Stimulated activated memory B cell treated with anti-CD40 and anti-IgM and Interleukin-4, amounts not matched to agents 10 μg/mL and 1 μg/mL and 100 μg/mL, for 72 hours (primary cell): ENCODE measurements at regions not wholly inside any gene's neighbourhood (a gene's known extent, or its start where the extent isn't known, plus 50 kb on each side); places are given as distances from the start of the nearest gene placed in this dataset.

Experiments used
- ATAC-seq: fragments of 150-1000 bp; cut with Tn5 transposase; 2 replicates; pipeline ENCODE4 v1.10.0; 2021
- H3K27ac Mint-ChIP-seq: one replicate; pipeline ENCODE4 v1.8.0; 2022; ENCODE audit warnings: mild to moderate bottlenecking, mixed read lengths
- H3K27me3 Mint-ChIP-seq: one replicate; pipeline ENCODE4 v1.8.0; 2022; ENCODE audit warnings: mixed read lengths
- H3K36me3 Mint-ChIP-seq: one replicate; pipeline ENCODE4 v1.8.0; 2022; ENCODE audit warnings: mixed read lengths
- H3K4me1 Mint-ChIP-seq: one replicate; pipeline ENCODE4 v1.8.0; 2022; ENCODE audit warnings: mixed read lengths
- H3K4me3 Mint-ChIP-seq: one replicate; pipeline ENCODE4 v1.8.0; 2022; ENCODE audit warnings: mild to moderate bottlenecking, moderate library complexity, mixed read lengths
- H3K9me3 Mint-ChIP-seq: one replicate; pipeline ENCODE4 v1.8.0; 2022; ENCODE audit warnings: mixed read lengths

DNA sequence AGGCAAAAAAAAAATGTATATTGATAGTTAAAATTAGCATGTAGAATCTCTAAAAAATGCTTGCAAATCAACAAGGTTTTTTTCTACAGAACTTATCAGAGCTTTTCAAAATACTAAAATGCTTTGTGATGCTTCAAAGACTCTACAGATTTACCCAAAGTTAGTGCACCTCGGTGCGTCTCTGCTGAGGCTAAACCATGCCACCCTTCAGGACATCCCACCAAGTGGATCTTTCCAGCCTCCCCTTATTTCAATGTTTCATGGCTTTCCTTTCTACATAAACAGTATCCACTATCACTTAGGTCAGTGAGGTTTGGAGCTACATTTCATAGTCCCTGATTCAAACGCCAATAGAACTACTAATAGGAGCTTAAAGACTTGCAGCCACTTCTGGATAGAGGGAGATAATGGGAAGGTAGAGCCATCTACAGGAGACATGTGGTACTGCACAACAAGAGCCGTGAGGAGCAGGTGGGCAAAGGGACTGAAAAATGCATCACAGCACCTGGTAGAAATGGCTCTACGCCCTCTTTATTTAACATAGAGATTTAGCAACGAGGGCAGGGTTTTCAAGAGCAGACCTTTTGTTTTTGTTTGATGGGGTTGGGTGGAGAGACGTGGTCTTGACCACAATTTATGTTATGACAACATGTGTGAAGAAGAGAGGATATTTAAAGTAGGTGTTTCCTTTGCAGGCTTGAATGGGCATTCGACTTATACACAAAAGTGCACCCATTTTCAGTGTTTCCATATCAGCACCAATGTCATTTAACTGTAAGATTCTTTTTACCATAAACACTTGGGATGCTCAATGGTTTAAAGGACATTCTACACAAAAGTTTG, 56.1 kb upstream of the SLC35G4 start:
- H3K27me3 Mint-ChIP-seq: peaks cover 10% of the 10 kb centered on the region
- H3K36me3 Mint-ChIP-seq: no peaks in the 10 kb centered on the region
- H3K4me3 Mint-ChIP-seq: no peak overlapping the region
- peaks cover 6% of the 10 kb centered on the region for H3K4me1 Mint-ChIP-seq
- H3K9me3 Mint-ChIP-seq: no peaks in the 10 kb centered on the region
- no peak for ATAC-seq
- H3K27ac Mint-ChIP-seq: no peak overlapping the region

DNA sequence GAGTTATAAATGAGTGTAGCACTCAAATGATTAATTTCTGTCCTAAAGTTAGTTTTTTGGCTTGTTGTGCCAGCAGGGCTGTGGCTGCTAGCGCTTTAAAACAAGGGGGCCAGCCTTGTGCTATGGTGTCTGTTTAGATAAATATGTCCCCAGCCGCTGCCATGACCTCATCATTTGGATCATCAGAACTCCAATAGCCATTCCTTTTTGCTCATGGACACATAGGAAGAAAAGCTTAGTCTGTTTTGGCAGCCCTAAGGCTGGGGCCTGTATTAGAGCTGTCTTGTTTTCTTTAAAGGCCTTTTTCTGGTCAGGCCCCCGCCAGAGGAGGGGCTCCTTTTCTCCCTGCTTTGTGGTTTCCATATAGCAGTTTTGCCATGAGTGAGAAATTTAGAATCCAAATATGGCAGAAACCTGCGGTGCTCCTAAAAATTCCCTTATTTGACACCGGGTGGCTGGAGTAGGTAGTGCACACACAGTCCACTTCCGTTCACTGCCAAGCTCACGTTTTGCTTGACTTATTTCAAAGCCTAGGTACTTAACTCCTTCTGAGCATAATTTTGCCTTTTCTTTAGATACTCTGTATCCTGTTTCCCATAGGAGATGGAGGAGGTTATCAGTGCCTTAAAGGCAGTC, 60.4 kb upstream of the SLC35G4 start:
- H3K27ac Mint-ChIP-seq: no peak overlapping the region

DNA sequence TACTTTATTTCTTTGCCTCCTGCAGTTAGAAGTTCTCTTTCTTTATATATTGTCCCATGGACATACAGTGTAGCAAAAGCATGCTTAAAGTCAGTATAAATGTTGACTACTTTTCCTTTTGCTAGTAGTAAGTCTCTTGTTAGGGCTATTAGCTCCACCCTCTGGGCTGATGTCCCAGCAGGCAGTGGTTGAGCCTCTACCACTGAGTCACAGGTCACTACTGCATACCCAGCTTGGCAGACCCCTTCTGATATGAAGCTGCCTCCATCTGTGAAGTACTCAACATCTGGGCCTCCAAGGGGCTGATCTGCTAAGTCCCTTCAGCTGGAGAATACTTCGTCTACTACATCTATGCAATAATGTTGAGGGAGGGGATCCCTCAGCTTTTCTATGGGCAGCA, 61.0 kb upstream of the SLC35G4 start:
- Mint-ChIP-seq H3K4me3 (no peak overlapping the region), H3K27ac (no peak overlapping the region), H3K9me3 (peaks cover 7% of the 10 kb centered on the region), H3K27me3 (peaks cover 6% of the 10 kb centered on the region), H3K36me3 (no peaks in the 10 kb centered on the region), H3K4me1 (peaks cover 3% of the 10 kb centered on the region)
- ATAC-seq: no peak

More for the DNA sequence above, 60.4 kb upstream of the SLC35G4 start:
- Mint-ChIP-seq H3K4me1 (peaks cover 6% of the 10 kb centered on the region), H3K27me3 (peaks cover 10% of the 10 kb centered on the region), H3K36me3 (no peaks in the 10 kb centered on the region), H3K9me3 (peaks cover 6% of the 10 kb centered on the region), H3K4me3 (no peak overlapping the region)
- ATAC-seq: no peak

DNA sequence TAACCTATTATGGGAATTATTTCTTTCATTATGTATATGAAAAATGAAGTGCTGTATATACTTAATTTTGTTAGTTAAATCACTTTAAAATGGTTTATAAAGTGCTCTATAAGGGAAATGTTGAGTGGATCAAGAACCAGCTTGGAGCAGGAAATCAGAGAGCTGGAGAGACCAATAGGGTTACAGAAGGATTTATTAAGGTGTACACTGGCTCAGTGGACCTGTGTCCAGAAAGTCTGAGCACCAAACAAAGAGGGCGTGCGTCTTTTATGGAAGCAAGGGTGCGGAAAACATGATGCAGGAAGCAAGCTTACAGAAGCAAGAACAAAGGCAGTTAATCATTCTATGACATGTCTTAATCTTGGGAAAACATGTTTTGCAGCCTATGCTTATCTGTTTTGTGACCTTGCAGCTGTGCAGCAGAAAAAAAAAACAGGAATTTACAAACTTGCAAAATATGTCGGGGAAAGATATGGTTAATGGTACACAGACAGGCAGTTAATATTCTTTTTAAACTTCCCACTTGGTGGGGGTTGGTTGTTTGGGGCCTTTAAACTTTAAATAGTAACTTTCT, 65.2 kb upstream of the SLC35G4 start:
- no peaks in the 10 kb centered on the region for H3K36me3 Mint-ChIP-seq
- H3K4me1 Mint-ChIP-seq: no peaks in the 10 kb centered on the region
- peaks cover 7% of the 10 kb centered on the region for H3K9me3 Mint-ChIP-seq
- H3K27ac Mint-ChIP-seq: no peak overlapping the region
- no peak overlapping the region for H3K4me3 Mint-ChIP-seq
- ATAC-seq: no peak
- H3K27me3 Mint-ChIP-seq: no peaks in the 10 kb centered on the region

DNA sequence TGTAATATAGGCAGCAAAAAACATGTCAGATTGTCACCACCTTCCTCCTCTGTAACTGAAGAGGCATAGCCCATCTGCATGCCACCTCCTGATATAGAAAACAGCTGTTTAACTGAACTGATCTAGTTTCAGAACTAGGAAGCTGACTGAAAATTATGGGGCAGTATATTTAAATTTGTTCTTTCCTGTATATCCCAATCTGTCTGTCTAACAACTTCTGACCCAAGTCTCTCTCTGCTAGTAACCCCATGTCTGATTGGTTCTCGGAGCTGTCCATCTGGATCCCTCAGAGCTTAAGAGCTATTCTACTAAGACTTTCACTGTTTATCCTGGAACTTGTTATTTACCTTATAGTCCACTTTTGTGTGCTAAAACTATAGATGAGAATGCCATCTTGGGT, 68.2 kb upstream of the SLC35G4 start:
- peaks cover 7% of the 10 kb centered on the region for H3K9me3 Mint-ChIP-seq
- H3K36me3 Mint-ChIP-seq: no peaks in the 10 kb centered on the region
- H3K4me1 Mint-ChIP-seq: no peaks in the 10 kb centered on the region

DNA sequence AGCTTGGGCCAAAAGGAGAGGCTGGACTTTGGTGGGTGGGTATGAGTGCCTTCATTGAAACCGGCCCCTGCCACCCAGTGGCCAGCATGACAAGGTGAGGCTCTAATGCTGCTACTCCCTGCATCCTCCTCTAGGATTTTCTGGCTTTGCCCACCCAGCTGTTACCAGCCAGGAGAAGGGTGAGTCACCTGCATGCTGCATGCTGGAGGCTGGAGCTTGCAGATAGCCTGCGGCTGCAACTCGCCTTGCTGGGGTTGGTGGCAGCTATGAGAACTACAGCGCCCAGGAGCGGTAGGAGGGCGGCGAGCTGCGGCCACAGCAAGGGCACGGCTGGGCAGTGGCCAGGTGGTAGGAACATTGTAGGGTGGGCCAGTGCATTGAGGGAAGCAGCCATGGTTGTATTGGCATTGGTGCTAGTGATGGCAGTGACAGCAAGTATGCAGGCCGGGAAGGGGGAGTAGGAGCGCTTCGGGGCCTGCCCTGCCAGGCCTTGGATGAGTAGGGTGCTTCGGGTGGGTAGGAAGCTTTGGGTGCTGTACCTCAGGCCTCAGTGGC, 75.4 kb upstream of the SLC35G4 start:
- Mint-ChIP-seq H3K36me3 (no peaks in the 10 kb centered on the region), H3K27me3 (no peaks in the 10 kb centered on the region), H3K4me3 (no peak overlapping the region), H3K4me1 (no peaks in the 10 kb centered on the region), H3K27ac (no peak overlapping the region), H3K9me3 (peaks cover 7% of the 10 kb centered on the region)
- no peak for ATAC-seq

More for the DNA sequence above, 68.2 kb upstream of the SLC35G4 start:
- ATAC-seq: no peak
- Mint-ChIP-seq H3K27ac (no peak overlapping the region), H3K27me3 (no peaks in the 10 kb centered on the region), H3K4me3 (no peak overlapping the region)

DNA sequence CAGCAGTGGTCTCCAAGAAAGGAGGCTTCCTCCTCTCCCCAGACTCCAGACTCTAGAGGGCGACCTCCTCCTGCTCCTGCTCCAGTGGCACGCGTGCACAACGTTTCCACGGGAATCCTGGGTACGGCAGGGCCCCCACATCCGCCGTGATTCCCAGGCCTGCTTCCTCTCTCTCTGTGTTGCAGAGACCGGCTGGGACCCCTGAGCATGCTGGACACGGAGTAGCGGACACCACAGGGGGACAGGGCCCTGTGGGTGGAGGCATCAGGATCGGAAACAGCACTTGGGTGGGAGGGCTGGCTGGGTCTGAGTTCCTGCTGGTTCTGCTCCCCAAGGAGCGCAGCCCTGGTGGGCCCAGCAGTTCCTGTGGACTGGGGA, 75.9 kb upstream of the SLC35G4 start:
- H3K27ac Mint-ChIP-seq: no peak overlapping the region
- H3K4me1 Mint-ChIP-seq: no peaks in the 10 kb centered on the region
- H3K36me3 Mint-ChIP-seq: no peaks in the 10 kb centered on the region
- H3K9me3 Mint-ChIP-seq: peaks cover 7% of the 10 kb centered on the region
- no peak overlapping the region for H3K4me3 Mint-ChIP-seq
- H3K27me3 Mint-ChIP-seq: no peaks in the 10 kb centered on the region
- no peak for ATAC-seq

DNA sequence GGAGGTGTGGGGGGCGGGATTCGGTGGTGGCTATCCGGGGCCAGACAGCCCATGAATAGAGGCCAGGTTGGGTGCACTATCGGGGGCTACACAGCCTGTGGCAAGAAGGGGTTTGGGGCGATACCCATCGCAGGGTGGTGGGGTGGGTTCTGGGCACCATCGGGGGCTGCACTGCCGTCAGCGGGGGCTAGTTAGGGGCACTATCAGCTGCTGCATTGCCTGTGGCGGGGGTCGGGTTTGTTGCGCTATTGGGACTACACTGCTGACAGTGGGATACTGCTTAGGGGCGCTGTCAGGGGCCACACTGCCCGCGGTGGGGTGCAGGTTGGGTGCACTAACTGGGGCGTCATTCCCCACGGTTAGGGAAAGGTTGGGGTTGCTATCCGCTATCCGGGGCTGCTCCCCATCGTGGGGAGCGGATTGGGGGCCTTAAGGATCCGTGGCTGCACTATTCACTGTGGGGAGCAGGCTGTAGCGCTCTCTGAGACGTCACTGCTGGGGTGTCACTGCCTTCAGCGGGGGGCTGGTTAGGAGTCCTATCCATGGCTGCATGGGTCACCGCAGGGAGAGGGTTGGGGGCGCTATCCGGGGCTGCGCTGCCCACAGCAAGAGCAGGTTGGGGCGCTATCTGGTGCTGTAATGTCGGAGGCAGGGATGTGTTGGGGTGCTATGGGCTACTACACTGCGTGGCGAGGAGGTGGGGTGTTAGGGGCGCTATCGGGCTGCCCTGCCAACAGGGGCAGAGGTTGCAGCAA, 76.5 kb upstream of the SLC35G4 start:
- no peaks in the 10 kb centered on the region for H3K36me3 Mint-ChIP-seq
- H3K9me3 Mint-ChIP-seq: peaks cover 7% of the 10 kb centered on the region
- peak; percentile 14 for ATAC-seq
- no peak overlapping the region for H3K27ac Mint-ChIP-seq
- H3K4me3 Mint-ChIP-seq: no peak overlapping the region
- no peaks in the 10 kb centered on the region for H3K27me3 Mint-ChIP-seq
- no peaks in the 10 kb centered on the region for H3K4me1 Mint-ChIP-seq

DNA sequence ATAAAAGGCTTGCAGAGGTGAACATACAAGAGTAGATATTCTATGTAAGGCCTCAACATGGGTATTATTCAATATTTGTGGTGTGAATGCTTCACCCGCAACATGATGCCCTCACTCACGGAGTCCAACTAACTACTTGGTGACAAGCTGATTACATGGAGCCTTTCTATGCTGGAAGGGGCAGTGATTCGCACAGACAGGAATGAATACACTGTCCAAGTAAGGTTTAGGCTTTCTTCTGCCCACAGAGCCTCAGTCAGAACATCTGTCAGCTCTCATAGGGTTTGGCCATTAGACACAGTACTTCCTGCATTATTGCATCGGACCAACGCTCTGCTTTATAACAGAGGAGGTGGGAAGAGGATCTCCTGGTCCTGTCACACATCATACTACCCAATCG, 80.3 kb upstream of the SLC35G4 start:
- H3K27me3 Mint-ChIP-seq: peaks cover 2% of the 10 kb centered on the region
- no peaks in the 10 kb centered on the region for H3K36me3 Mint-ChIP-seq
- ATAC-seq: no peak
- no peak overlapping the region for H3K4me3 Mint-ChIP-seq
- no peaks in the 10 kb centered on the region for H3K4me1 Mint-ChIP-seq
- H3K27ac Mint-ChIP-seq: no peak overlapping the region
- H3K9me3 Mint-ChIP-seq: peaks cover 3% of the 10 kb centered on the region

DNA sequence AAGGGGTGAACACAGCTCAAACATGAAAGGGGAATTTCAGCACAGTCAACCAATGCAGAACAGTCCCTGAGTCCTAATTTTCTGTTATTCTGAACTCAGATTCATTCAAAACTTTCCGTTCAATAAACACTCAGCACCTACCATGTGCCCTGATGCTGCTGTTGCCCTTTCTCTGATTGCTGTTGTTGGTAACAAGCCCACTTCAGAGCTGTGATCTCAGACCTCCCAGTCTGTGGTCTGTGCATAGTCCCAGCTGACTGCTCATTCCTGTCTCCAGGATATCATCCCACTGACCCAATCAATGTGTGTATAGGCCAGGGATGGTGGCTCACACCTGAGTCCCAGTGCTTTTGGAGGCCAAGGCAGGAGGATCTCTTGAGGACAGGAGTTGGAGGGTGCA, 82.7 kb upstream of the SLC35G4 start:
- no peaks in the 10 kb centered on the region for H3K4me1 Mint-ChIP-seq
- no peak overlapping the region for H3K4me3 Mint-ChIP-seq
- no peak overlapping the region for H3K27ac Mint-ChIP-seq
- ATAC-seq: no peak
- H3K27me3 Mint-ChIP-seq: peaks cover 12% of the 10 kb centered on the region
- H3K9me3 Mint-ChIP-seq: no peaks in the 10 kb centered on the region
- no peaks in the 10 kb centered on the region for H3K36me3 Mint-ChIP-seq

DNA sequence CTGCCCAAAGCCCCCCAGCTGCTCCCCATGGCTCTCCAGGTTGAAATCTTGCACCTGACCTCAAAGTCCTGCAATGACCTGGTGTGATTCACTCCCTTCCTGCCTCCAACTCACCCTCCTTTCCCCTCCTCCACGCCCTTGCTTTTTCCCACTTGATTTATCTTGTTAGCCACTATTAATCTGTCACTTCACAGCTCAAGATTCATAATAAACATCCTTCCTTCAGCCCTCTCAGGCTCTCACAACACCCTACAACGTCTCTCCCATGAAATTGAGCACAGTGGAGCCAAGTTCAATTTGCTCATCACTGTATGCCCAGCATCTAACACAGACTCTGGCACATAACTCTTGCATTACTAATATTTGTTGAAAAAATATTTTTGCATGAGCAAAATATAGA, 85.6 kb upstream of the SLC35G4 start:
- Mint-ChIP-seq H3K9me3 (no peaks in the 10 kb centered on the region), H3K36me3 (no peaks in the 10 kb centered on the region), H3K4me1 (peaks cover 3% of the 10 kb centered on the region), H3K4me3 (no peak overlapping the region), H3K27me3 (peaks cover 12% of the 10 kb centered on the region), H3K27ac (no peak overlapping the region)
- no peak for ATAC-seq

DNA sequence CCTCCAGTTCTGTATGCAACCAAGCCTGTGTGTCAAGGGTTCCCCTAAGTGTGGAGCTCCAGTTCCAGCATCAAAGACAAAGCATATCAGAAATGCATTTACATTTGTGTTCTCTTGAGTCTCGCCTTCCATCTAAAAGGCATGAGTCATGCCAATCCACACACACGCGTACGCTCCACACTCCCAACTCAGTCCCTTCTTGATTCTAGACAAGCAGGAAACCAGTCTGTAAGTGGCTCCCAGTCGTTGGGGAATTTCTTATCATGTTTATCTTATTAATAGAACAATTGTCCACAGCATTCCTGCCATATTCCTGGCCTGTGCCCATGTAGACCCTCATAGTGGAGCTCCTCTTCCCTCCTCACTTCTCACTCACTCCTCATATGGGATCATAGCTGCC, 86.4 kb upstream of the SLC35G4 start:
- no peak for ATAC-seq
- Mint-ChIP-seq H3K9me3 (no peaks in the 10 kb centered on the region), H3K27me3 (peaks cover 12% of the 10 kb centered on the region), H3K27ac (no peak overlapping the region), H3K4me3 (no peak overlapping the region), H3K4me1 (peaks cover 6% of the 10 kb centered on the region), H3K36me3 (no peaks in the 10 kb centered on the region)

DNA sequence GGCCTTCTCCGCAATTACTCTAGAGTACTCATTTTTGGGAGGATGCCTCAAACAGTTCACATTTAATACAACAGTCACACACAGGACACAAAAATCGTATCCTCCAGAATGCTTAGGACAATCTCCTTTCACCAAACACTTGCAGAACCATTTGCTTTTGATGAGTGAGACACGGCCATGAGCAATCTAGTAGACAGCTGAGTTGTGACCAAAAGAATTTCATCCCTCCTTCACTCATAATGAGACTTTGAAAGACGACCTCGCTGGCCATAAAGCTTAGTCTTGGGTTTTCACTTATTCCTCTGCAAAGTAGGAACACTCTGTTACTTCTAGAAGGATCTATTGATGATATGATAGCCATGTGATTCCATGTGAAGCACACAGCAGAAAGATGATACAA, 87.5 kb upstream of the SLC35G4 start:
- no peaks in the 10 kb centered on the region for H3K36me3 Mint-ChIP-seq
- H3K27me3 Mint-ChIP-seq: peaks cover 12% of the 10 kb centered on the region
- H3K4me3 Mint-ChIP-seq: no peak overlapping the region
- H3K27ac Mint-ChIP-seq: no peak overlapping the region
- peaks cover 6% of the 10 kb centered on the region for H3K4me1 Mint-ChIP-seq
- no peak for ATAC-seq
- H3K9me3 Mint-ChIP-seq: no peaks in the 10 kb centered on the region

DNA sequence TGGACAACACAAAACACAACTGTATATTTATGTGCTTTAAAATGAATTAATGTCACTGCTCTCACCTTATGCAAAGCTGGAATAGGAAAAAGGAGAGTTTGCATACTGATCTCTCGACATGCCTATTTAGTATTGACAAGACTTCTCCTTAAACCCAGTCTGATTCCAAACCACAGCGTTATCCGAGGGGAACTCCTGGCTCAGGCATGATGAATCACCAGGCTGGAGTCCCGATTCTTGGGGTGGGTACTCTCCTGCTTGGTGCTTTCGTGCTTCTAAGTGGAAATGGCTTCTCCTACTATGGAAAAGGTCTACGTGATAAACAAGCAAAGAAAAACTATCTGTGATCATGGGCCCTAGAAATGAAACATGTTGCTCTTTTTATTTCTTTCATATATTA, 88.9 kb upstream of the SLC35G4 start:
- Mint-ChIP-seq H3K4me1 (peaks cover 6% of the 10 kb centered on the region), H3K36me3 (no peaks in the 10 kb centered on the region), H3K4me3 (no peak overlapping the region), H3K27me3 (peaks cover 12% of the 10 kb centered on the region), H3K27ac (no peak overlapping the region), H3K9me3 (no peaks in the 10 kb centered on the region)
- no peak for ATAC-seq
